GM19351 (cell line): ENCODE measurements at regions not wholly inside any gene's neighbourhood (a gene's known extent, or its start where the extent isn't known, plus 50 kb on each side); places are given as distances from the start of the nearest gene placed in this dataset.

Experiments
- ATAC-seq: cut with Tn5 transposase; IDR thresholded peaks from one replicate; pipeline ENCODE4 v1.9.1; 2021; ENCODE audit warnings: mild to moderate bottlenecking, moderate library complexity; ENCODE audit not compliant: unreplicated experiment

DNA sequence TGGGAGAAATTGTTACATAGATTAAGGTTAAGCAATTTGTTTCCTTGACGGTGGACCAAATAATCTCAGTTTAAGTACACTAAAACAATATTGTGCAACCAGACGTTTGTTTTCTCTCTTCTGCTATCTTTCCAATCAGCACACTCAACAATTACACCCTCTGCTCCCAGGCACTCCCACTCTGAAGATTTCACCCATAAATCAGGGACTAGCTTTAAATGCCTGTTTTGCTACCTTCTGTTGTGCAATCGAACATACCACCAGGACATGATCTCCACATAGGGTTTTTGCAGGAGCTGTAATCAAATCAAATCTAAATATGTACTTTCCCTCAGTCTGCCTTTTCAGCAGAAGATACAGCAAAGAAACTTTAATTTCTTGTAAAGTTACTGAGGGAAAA, 405.8 kb upstream of the TLE4 start:
- ATAC-seq = no peak

- no peak for ATAC-seq
Observed at GRCh38 chr9:79170643-79171042, 401.1 kb upstream of the TLE4 start.

DNA sequence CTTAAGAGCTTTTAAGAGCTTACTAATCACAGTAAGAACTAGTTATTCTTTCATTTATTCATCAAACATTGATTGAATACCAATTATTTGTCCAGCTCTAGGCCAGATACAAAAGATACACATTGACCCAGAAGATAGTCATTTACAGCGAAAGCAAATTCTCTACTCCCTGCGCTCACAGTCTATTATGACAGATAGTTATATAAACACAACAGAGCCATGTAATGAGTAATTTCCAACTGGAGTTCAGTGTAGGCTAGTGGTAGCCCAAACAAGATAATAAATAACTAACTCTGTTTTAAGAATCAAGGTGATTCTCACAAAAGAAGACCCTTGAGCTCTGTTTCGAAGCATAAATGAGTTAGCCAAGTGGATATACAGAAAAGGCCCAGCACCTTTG, 397.8 kb upstream of the TLE4 start:
- ATAC-seq = no peak

DNA sequence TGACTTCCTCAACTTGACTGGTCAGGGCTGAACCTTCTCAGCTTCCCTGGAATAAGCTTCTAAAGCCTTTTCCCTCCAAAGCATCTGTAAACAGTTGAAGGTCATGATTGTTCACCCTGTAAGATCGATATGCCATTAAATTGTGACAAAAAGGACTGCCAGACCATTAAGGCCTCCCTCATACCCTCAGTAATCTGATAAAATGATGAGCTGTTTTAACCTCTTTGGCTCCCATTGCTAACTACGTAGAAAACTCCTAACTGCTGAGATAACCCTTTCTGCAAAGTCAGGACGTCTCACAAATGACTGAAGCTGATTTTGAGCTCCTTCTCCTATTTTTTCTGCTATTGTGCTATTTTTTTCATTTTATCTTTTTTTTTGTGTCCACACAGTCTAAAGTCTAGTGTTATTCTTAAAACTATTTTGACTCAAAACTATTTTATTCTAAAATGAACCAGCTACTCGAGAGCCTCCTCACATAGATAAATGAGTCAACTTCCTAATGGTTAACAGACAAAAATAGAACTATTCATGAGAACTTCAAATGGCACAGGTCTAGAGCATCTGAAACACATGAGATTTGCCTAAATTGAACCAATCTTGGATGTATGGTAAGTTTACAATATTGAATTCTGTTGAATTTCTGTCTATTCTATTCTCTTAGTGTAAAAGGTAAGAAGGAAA, 395.6 kb upstream of the TLE4 start:
- no peak for ATAC-seq

GRCh38 chr9:79184831-79185230, 386.9 kb upstream of the TLE4 start:
- no peak for ATAC-seq

DNA sequence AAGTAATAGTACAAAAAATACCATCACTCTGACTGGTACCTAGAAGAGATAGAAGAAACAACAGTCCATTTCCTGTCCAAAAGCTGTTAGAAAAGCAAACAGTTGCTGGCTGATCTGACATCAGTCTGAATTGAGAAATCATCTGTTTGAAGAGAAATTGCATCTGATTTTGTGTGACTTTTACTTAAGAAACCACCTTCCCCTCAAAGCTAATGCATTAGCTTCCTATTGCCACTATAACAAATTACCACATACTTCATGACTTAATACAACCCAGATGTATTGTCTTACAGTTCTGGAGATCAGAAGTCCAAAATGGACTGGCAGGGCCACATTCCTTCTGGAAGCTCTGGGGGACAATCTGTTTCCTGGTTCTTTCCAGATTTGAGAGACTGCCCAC, 385.9 kb upstream of the TLE4 start:
- ATAC-seq = no peak

DNA sequence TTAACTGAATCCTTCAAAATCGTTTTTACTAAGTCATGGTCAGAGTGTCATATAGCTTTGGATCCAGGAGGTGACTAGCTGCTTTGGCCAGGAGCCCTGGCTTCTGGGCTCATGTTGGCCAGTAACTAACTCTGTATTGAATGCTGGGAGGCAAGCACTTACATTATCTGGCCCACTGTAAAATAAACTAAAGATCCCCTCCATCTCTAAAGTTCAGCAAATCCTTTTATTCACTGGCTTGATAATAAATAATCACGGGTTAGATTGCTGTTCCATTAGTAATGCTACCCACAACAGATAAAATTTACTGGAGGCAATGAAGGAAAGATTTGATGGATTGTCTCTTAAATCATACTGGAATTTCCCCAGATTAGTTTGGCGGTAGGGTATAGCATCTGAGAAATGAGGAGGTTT, 382.2 kb upstream of the TLE4 start:
- no peak for ATAC-seq

DNA sequence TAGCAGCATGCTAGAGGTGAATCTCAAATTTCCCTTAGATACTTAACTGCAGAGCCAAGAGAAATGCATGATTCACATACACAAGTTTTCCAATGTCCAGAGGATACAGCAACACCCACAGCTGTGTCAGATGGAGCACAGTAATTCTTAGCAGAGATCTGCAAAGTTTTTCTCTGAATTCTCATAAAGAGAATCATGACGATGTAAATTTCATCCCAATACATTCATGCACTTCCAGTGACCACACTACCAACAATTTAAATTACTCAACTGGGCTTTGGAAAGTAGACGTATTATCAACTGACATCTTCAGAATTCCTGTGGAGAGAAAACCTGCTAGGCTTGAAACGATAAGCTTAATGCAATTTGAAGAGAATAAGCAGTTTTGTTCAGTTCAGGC, 378.8 kb upstream of the TLE4 start:
- ATAC-seq = no peak

DNA sequence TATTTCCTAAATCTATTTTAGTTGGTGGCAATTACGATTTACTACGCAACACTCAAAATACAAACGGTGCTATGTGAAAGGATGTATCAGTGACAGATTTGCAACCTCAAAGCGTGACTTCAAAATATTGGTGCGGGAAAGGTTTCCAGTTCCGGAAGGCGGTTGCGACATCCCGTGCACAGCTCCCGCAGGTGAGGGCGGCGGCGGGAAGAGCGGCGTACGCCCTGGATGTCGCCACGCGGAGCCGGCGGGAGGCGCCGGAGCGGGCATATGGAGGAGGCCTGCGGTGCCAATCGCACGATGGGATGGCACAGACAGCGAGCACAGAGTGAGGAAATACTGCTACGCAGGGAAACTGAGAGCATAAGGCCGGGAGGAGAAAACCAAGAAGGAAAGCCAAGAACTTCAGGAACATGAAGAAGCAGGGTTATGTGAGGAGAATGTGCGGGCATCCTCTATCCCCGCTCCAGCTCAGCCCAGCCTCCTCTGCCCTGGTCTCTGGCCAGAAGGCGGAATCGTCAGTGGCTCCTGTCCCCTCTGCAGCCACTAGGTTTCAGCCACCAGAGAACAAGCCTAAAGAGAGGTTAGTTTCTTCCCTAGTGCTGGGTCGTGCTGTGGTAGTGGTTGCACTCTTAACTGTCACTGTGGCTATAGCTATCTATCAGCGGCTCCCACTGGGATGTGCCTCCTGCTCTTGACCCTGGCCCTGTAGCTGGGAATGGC, 378.1 kb upstream of the TLE4 start:
- no peak for ATAC-seq

DNA sequence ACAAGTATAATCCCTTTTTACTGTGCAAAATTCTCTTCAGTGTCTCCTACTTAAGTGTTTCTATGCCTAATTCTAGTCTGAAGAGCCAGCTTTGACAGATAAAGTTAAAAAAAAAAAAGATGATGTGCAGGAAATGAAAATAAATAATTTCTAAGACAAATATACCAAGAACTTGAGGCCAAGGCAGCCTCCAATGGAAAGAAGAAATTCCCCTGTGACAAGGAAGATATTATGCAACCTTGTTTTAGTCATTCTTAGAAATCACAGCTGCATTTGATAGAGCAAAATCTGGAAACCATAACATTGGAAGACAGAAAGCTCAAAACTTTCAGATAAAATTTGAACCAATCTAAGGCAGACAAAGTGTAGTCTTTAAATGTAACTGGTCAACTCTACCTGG, 375.9 kb upstream of the TLE4 start:
- no peak for ATAC-seq

DNA sequence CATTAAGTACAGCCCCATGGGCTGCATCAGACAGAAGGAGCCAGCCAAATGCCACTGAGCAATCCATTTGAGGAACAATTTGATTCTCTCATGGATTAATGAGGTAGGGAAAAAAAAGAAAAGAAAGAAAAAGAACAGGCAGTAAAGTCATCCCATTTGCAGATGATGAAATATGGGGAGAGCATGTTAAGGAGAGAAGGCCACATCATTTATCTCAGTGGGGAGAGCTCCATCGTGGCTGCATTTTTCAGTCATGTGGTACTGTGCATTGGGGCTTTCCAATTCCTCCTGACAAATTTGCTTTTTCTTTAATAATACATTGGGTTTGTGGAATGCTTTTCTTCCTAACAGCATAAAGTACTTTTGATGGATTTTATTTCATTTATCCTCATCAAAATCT, 375.2 kb upstream of the TLE4 start:
- ATAC-seq = no peak

DNA sequence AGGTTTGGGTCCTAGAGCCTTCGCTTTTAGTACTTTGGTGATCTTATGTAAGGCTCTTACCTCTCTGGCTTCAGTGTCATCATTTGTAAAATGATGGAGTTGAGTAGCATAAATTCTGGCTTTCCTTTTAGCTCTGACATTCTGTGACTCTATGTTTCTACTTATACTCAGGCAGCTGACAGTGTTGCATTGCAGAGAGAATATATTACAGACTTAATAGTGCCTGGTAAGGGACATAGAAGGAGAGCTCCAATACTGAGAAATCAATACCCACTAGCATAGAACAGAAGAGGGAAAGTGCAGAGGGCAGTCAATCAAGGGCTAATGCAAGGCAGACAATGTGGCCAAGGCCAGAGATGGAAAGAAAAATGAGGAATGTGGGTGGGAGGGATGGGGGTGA, 371.4 kb upstream of the TLE4 start:
- ATAC-seq = no peak

- ATAC-seq = no peak
Observed at GRCh38 chr9:79201636-79202035, 370.1 kb upstream of the TLE4 start.

GRCh38 chr9:79208791-79209396, 362.9 kb upstream of the TLE4 start:
- ATAC-seq = no peak

DNA sequence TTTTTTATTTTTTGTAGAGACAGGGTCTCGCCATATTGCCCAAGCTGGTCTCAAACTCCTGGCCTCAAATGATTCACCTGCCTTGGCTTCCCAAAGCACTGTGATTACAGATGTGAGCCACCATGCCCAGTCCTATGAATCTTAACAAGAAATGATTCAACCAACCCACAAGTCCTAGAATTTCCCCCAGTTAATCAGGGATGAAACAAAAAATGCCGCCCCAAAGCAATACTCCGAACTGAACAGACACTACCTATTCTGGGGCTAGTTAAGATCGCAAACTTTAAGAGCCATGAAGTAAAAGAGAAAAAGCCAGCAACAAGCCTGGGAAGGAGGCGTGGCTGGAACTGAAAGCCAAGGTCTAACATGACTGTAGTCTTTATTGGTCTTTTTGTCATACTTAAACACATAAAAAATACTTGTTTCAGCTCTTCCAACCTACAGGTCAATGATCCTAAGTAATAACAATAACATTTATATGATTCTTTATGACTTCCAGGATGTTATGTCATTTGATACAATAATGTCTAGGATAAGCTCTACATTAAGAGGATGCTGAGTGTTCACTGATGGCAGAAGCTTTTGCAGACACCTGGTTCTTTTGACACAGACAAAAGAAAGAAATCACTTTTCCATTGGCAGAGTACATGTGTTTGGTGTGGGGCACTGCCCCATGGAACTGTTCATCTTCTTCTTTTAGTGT, 361.1 kb upstream of the TLE4 start:
- ATAC-seq = no peak

- ATAC-seq = no peak
Observed at GRCh38 chr9:79213417-79214125, 358.2 kb upstream of the TLE4 start.

- ATAC-seq = no peak
Observed at GRCh38 chr9:79215821-79216220, 355.9 kb upstream of the TLE4 start.

DNA sequence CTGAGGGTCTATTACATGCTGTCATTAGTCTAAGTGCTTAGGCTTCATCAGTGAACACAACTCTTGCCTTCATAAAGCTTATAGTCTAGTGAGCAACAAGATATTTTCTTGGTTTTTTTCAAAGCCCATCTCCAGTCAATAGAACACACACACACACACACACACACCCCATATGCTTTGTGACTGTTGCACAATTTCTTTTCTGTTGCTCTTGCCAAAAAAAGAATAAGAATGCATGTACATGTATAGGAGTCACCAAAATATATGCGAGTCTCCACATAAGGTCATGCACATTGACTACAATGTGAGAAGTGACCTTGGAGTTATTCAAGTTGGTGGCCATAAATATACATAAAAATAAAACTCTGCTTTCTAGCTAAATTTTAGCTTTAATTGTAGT, 351.5 kb upstream of the TLE4 start:
- ATAC-seq = no peak

DNA sequence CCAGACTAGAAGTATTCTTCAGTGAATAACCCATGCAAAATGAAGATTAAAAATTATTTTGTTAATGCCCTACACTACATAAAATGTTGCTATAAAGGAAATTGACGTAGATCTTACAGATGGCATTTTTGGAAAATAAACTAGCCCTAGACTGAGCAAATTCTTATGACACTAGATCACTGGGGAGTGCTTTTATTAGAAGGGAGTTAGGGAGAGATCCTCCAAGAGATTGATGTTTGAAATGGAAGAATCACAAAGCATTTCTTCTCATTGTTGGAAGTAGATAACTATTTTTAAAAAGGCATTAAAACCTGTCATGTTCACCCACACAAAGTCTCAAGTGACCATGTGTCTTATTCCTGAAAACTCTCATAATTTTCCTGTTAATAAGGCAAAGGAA, 351.1 kb upstream of the TLE4 start:
- ATAC-seq = no peak

GRCh38 chr9:79221084-79221483, 350.7 kb upstream of the TLE4 start:
- no peak for ATAC-seq

- ATAC-seq = no peak
Observed at GRCh38 chr9:79222483-79222882, 349.3 kb upstream of the TLE4 start.
